Endothelial cell (in vitro differentiated cells): ENCODE measurements at regions not wholly inside any gene's neighbourhood (a gene's known extent, or its start where the extent isn't known, plus 50 kb on each side); places are given as distances from the start of the nearest gene placed in this dataset.

ENCODE experiments used
- DNase-seq: peaks from one replicate; pipeline ENCODE4 v3.0.0; 2021; ENCODE audit warnings: low spot score
- H3K27ac Mint-ChIP-seq: one replicate; pipeline ENCODE4 v1.8.0; 2021; ENCODE audit warnings: mixed read lengths, inconsistent platforms; ENCODE audit not compliant: unreplicated experiment
- H3K27me3 Mint-ChIP-seq: one replicate; pipeline ENCODE4 v1.8.0; 2021; ENCODE audit warnings: mild to moderate bottlenecking, moderate library complexity, mixed read lengths, inconsistent platforms; ENCODE audit not compliant: unreplicated experiment
- H3K36me3 Mint-ChIP-seq: one replicate; pipeline ENCODE4 v1.8.0; 2021; ENCODE audit warnings: mild to moderate bottlenecking, low read depth, mixed read lengths, inconsistent platforms; ENCODE audit not compliant: unreplicated experiment
- H3K4me1 Mint-ChIP-seq: one replicate; pipeline ENCODE4 v1.8.0; 2021; ENCODE audit warnings: mild to moderate bottlenecking, mixed read lengths, inconsistent platforms; ENCODE audit not compliant: unreplicated experiment
- H3K4me3 Mint-ChIP-seq: one replicate; pipeline ENCODE4 v1.8.0; 2021; ENCODE audit warnings: mild to moderate bottlenecking, mixed read lengths, inconsistent platforms; ENCODE audit not compliant: unreplicated experiment
- H3K9me3 Mint-ChIP-seq: one replicate; pipeline ENCODE4 v1.8.0; 2021; ENCODE audit warnings: mixed read lengths, inconsistent platforms; ENCODE audit not compliant: unreplicated experiment
- CTCF ChIP-seq: fragments of 200-600 bp; sonication (generic); IDR thresholded peaks from one replicate; pipeline ENCODE4 v1.5.0; 2021; ENCODE audit warnings: antibody characterized with exemption; ENCODE audit not compliant: unreplicated experiment

DNA sequence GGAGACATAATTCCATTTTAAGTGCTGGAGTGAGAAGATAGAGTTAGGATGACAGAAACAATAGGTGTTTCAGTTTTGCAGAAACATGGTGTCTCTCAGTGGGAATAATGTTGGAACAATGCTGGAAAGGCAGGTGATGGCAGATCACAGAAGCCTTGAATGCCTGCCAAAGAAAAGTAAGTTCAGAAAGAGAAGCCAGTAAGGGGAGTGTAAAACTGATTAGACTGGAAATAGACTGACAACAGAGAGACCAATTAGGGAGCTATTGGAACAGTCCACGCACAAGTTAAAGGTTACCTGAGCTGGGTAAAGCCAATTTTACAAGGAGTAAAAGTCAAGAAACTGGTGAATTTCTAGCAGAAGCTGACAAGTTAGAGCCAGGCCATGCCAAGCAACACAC, 142.9 kb downstream of the TFAP2A start:
- H3K27me3 Mint-ChIP-seq, result peaks cover 1% of the 10 kb centered on the region
- no peak for DNase-seq
- no peak overlapping the region for H3K4me3 Mint-ChIP-seq
- no peak overlapping the region for H3K27ac Mint-ChIP-seq
- no peaks in the 10 kb centered on the region for H3K9me3 Mint-ChIP-seq
- no peaks in the 10 kb centered on the region for H3K36me3 Mint-ChIP-seq
- TF ChIP-seq CTCF, result no peak
- peaks cover 39% of the 10 kb centered on the region for H3K4me1 Mint-ChIP-seq

GRCh38 chr6:10269814-10270472, 144.9 kb downstream of the TFAP2A start:
- Mint-ChIP-seq H3K4me3 (no peak overlapping the region), H3K36me3 (no peaks in the 10 kb centered on the region)

GRCh38 chr6:10268611-10269310, 146.1 kb downstream of the TFAP2A start:
- Mint-ChIP-seq H3K27me3 (peaks cover 5% of the 10 kb centered on the region), H3K36me3 (no peaks in the 10 kb centered on the region), H3K27ac (no peak overlapping the region), H3K4me3 (no peak overlapping the region), H3K9me3 (no peaks in the 10 kb centered on the region), H3K4me1 (peaks cover 23% of the 10 kb centered on the region)
- TF ChIP-seq CTCF, result no peak
- DNase-seq, result no peak

More at GRCh38 chr6:10269814-10270472, 144.9 kb downstream of the TFAP2A start:
- Mint-ChIP-seq H3K9me3 (no peaks in the 10 kb centered on the region), H3K4me1 (peaks cover 35% of the 10 kb centered on the region), H3K27me3 (peaks cover 5% of the 10 kb centered on the region), H3K27ac (no peak overlapping the region)
- DNase-seq, result no peak
- no peak for TF ChIP-seq CTCF

DNA sequence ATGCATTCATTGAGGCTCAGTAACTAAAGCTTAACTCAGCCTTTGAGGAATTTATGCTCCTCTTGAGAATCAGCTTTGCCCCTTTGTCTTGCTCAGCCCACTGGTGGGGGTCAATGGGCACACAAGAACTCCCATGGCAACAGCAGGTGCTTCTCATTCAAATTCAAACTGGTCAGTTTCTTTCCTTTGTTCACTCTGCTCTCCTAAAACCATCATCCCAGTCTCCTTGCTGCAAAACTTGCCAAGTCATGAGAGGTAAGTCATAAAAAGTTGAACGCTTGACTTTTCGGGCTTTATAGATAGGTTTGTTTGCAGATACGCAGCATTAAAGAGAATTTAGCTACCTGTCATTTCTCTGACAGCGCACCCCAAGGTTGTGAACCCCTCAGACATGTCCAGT, 146.8 kb downstream of the TFAP2A start:
- no peaks in the 10 kb centered on the region for H3K9me3 Mint-ChIP-seq
- no peak overlapping the region for H3K4me3 Mint-ChIP-seq
- no peaks in the 10 kb centered on the region for H3K36me3 Mint-ChIP-seq
- peaks cover 17% of the 10 kb centered on the region for H3K4me1 Mint-ChIP-seq
- TF ChIP-seq CTCF, result no peak
- H3K27ac Mint-ChIP-seq, result no peak overlapping the region
- no peak for DNase-seq
- H3K27me3 Mint-ChIP-seq, result peaks cover 5% of the 10 kb centered on the region

GRCh38 chr6:10266462-10266861, 148.4 kb downstream of the TFAP2A start:
- Mint-ChIP-seq H3K4me1 (peaks cover 6% of the 10 kb centered on the region), H3K27me3 (peaks cover 5% of the 10 kb centered on the region), H3K4me3 (no peak overlapping the region), H3K9me3 (no peaks in the 10 kb centered on the region), H3K36me3 (no peaks in the 10 kb centered on the region), H3K27ac (no peak overlapping the region)
- TF ChIP-seq CTCF, result no peak
- DNase-seq, result no peak
